Heart right ventricle (tissue), 16 donors: ENCODE measurements at regions not wholly inside any gene's neighbourhood (a gene's known extent, or its start where the extent isn't known, plus 50 kb on each side); places are given as distances from the start of the nearest gene placed in this dataset.

Source experiments
- ATAC-seq, 8 donors: fragments of 200-7000 bp; cut with Tn5 transposase; one replicate each; pipeline ENCODE4 v1.9.1; 2020; ENCODE audit warnings: mild to moderate bottlenecking in 8 of 8, moderate library complexity in 8 of 8, moderate number of reproducible peaks in 1 of 8
- DNase-seq, 2 donors: peaks; one replicate each; pipeline ENCODE4 v3.0.0-alpha.2; 2020
- H3K27ac ChIP-seq, 10 donors: fragments of 200-600 bp; sonication (generic) in 2 of 10; one replicate each; pipeline versions ENCODE4 v1.5.0 to v1.8.0; 2020 to 2022; ENCODE audit warnings: mild to moderate bottlenecking in 3 of 10
- H3K27me3 ChIP-seq, 7 donors: fragments of 200-600 bp; one replicate each; pipeline ENCODE4 v1.8.0; 2021 to 2022; ENCODE audit warnings: mild to moderate bottlenecking in 2 of 7
- H3K36me3 ChIP-seq, 9 donors: fragments of 200-600 bp; sonication (generic) in 1 of 9; one replicate each; pipeline versions ENCODE4 v1.5.0 to v1.8.0; 2020 to 2022; ENCODE audit warnings: mild to moderate bottlenecking in 2 of 9
- H3K4me1 ChIP-seq, 9 donors: fragments of 200-600 bp; sonication (generic) in 1 of 9; one replicate each; pipeline versions ENCODE4 v1.5.0 to v1.8.0; 2020 to 2022; ENCODE audit warnings: mild to moderate bottlenecking in 4 of 9
- H3K4me3 ChIP-seq, 10 donors: fragments of 200-600 bp; sonication (generic) in 2 of 10; one replicate each; pipeline versions ENCODE4 v1.5.0 to v1.8.0; 2020 to 2022; ENCODE audit warnings: mild to moderate bottlenecking in 7 of 10, moderate library complexity in 2 of 10
- H3K9me3 ChIP-seq, 11 donors: fragments of 200-600 bp in 10 of 11; sonication (generic) in 2 of 11; one replicate each; pipeline versions ENCODE4 v1.5.0 to v1.8.0; 2013 to 2022; ENCODE audit warnings: mild to moderate bottlenecking in 2 of 11, control low read depth in 1 of 11, moderate library complexity in 1 of 11
- WGBS, 2 donors: extraction: QIAGEN DNeasy Blood & Tissue Kit; methylation state at CpG; one replicate each; pipeline ENCODE4 v1.1.7; 2013; ENCODE audit warnings: inconsistent platforms in 1 of 2; 5-methylcytosine and 5-hydroxymethylcytosine counted together
- intact Hi-C, 10 donors: fragments of 100-400 bp; cut with DNase I; formaldehyde crosslinking; loops; one replicate each; pipeline versions ENCODE4 v1.11.1 to v1.14.2; 2022
- TF ChIP-seq, protein P1 (sequence below), 9 donors: fragments of 200-600 bp; sonication (generic) in 2 of 9; IDR thresholded peaks; one replicate each; pipeline versions ENCODE4 v1.5.0 to v1.8.0; 2021 to 2022; ENCODE audit warnings: antibody characterized with exemption in 9 of 9, mild to moderate bottlenecking in 5 of 9, moderate library complexity in 1 of 9
- donor health status: Arrhythmogenic right ventricular cardiomyopathy.
- donor health status: ischemic (EF 13 %, LVEDD 7.1; RV severe dilation, severe dysfunction).
- donor health status: healthy with polysubstance abuse.
- donor health status: DM: no; HTN: yes; CAD: no.
- donor health status: DM: no; HTN: no; CAD: no.
- donor health status: ischemic (EF 25% LVEDD 6.9; RV normal size, moderate dysfunction).
- donor health status: ischemic (EF 25% LVEDD 5.7; RV mildly dilated, moderate dysfunction).
- donor health status: healthy.
- donor health status: DM: yes; HTN: yes; CAD: no.
- donor health status: Ischemic cardiomyopathy.
- donor health status: ischemic (EF 35%, LVEDD 5.7; RV mildly dilated, moderate dysfunction).
- donor health status: nonischemic (EF 11% LVEDD 7.7; RV severe dilation, severe dysfunction).
- donor health status: DM: yes; HTN: yes; CAD: no.
- donor health status: PGD.
- donor health status: ischemic (EF 29% LVEDD 5.4; RV normal size, mild dysfunction).
- donor health status: nonischemic (EF 23%, LVEDD 6.1; RV moderate dilation, normal function).

DNA sequence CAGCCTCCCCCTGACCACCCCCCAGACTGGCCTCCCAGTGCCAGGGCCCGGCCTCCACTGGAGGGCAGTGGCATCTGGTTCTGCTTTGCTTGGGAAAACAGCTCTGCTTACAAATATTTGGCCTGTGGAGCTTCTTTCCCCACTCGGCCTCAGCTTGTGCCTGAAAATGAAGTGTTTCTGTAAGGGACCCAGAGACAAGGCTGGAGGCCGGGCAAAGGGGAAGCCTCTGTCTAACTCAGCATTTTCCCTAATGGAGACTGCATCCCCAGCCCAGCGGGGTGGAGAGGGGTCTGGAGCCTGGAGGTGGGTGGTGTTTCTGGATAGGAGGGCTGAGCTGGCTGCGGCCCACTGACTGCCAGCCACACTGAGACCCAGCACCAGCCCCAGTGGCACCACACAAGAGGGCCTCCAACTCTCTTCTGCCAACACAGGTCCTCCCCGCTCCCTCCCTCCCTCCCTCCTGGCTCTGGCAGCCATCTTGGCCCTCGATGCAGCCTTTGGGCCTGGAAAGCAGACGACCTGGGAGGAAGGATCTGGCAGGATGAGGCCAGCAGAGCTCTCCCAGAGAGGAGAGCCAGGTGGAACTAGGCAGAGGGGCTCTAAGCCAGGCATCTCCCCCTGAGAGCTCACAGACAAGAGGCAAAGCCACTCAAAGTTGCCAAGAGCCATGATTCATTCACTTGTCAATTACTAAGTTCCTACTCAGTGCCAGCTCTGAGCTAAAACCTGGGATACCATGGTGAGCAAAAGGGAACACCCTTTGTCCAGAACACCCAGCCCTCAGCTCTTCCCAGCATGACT is 77.1 kb upstream of the CD82 start:
- no peaks in the 10 kb centered on the region for H3K36me3 ChIP-seq
- no peaks in the 10 kb centered on the region for H3K27me3 ChIP-seq
- 84 to 92% methylated on average over 8 of the region's 8 CpGs for WGBS, 2 donors
- no peaks in the 10 kb centered on the region for H3K4me1 ChIP-seq
- intact Hi-C loops: loop anchor here in 3 of 10 donors (5.0 to 10.0 kb wide), 3 partner anchors 51 to 174 kb away; partner anchors contain the start of gene ALX4 (in 1 of the 3)
- H3K27ac ChIP-seq: no peak overlapping the region
- ATAC-seq: no peak
- no peak for DNase-seq
- TF ChIP-seq, protein P1, sequence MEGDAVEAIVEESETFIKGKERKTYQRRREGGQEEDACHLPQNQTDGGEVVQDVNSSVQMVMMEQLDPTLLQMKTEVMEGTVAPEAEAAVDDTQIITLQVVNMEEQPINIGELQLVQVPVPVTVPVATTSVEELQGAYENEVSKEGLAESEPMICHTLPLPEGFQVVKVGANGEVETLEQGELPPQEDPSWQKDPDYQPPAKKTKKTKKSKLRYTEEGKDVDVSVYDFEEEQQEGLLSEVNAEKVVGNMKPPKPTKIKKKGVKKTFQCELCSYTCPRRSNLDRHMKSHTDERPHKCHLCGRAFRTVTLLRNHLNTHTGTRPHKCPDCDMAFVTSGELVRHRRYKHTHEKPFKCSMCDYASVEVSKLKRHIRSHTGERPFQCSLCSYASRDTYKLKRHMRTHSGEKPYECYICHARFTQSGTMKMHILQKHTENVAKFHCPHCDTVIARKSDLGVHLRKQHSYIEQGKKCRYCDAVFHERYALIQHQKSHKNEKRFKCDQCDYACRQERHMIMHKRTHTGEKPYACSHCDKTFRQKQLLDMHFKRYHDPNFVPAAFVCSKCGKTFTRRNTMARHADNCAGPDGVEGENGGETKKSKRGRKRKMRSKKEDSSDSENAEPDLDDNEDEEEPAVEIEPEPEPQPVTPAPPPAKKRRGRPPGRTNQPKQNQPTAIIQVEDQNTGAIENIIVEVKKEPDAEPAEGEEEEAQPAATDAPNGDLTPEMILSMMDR (IDR thresholded peaks at IDR 0.05): no peak
- no peak overlapping the region for H3K4me3 ChIP-seq
- H3K9me3 ChIP-seq: peaks cover 0 to 5% (median 0%) of the 10 kb centered on the region in 11 donors

DNA sequence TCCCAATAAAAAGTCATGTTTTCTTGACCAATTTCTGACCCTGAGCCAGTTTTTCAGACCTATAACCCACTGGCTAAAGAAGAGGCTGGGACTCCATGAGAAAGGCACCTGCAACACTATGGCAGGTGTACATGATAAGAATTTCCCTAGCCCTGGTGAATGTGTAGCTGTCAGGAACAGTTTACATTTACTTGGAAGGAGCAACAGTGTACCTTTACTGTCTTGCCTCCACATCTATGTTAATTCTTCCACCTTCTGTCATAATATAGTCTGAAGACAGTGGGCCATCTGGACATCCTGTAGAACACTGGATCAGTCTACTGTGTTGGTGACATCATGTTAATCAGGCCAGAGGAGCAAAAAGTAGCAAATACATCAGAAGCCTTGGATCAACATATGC is 72.1 kb upstream of the CD82 start:
- no peak overlapping the region for H3K27ac ChIP-seq
- intact Hi-C loops: no loop called here
- H3K9me3 ChIP-seq: no peaks in the 10 kb centered on the region
- TF ChIP-seq, protein P1 (IDR thresholded peaks at IDR 0.05): no peak
- ATAC-seq (no peak), DNase-seq (no peak)
- H3K4me1 ChIP-seq: no peaks in the 10 kb centered on the region
- H3K27me3 ChIP-seq: no peaks in the 10 kb centered on the region
- H3K4me3 ChIP-seq: no peak overlapping the region
- H3K36me3 ChIP-seq: no peaks in the 10 kb centered on the region

DNA sequence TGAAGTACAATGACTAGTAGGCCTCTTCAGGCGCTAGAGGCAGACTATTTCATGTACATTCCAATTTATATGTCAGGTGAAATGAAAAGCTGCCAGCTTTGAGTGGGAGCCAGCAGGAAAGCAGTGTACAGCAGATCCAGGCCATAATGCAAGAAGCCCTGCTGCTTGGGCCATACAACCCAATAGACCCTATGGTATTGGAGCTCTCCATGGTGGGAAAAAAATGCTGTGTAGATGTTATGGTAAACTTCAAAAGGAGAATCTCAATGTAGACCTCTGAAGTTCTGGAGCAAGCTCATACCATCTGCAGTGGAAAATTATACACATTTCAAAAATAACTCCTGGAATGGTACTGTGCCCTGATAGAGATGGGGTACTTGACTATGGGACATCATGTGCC is 71.5 kb upstream of the CD82 start:
- H3K27me3 ChIP-seq: no peaks in the 10 kb centered on the region
- no peaks in the 10 kb centered on the region for H3K4me1 ChIP-seq
- no peaks in the 10 kb centered on the region for H3K9me3 ChIP-seq
- no peak overlapping the region for H3K27ac ChIP-seq
- ATAC-seq (no peak), DNase-seq (no peak)
- no peaks in the 10 kb centered on the region for H3K36me3 ChIP-seq
- TF ChIP-seq, protein P1 (IDR thresholded peaks at IDR 0.05): no peak
- WGBS, 2 donors: 95 to 96% methylated on average over 1 of the region's 1 CpG
- intact Hi-C loops: no loop called here
- no peak overlapping the region for H3K4me3 ChIP-seq

DNA sequence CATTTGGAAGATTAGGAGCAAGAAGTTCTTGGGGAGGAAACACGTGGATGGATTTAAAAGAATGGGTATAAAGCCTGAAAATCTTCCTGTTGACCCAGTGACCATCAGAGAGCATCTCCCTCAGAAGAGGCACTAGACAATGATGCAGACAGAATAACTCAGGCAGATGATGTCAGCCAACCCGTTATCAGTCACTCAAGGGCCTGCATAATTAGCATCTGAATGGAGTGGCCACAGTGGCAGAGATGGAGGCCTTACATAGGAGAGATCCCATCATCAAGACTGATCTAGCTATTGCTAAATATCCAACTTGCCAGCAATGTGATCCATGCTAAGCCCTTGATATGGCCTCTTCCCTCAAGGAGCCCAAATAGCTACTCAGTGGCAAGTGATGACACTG is 70.7 kb upstream of the CD82 start:
- Histone ChIP-seq H3K36me3 (no peaks in the 10 kb centered on the region), H3K27me3 (no peaks in the 10 kb centered on the region), H3K4me3 (no peak overlapping the region), H3K27ac (no peak overlapping the region), H3K4me1 (no peaks in the 10 kb centered on the region), H3K9me3 (no peaks in the 10 kb centered on the region)
- intact Hi-C loops: no loop called here
- ATAC-seq: no peak
- TF ChIP-seq, protein P1 (IDR thresholded peaks at IDR 0.05): no peak
- 78 to 88% methylated on average over 2 of the region's 2 CpGs for WGBS, 2 donors
- no peak for DNase-seq
